GM20000 (cell line): ENCODE measurements at regions not wholly inside any gene's neighbourhood (a gene's known extent, or its start where the extent isn't known, plus 50 kb on each side); places are given as distances from the start of the nearest gene placed in this dataset.
A peak's percentile ranks its signal among the peaks of the same experiment; 100 is the strongest.

ENCODE experiments used
- DNase-seq: peaks from one replicate; pipeline ENCODE4 v3.0.0; 2012; ENCODE audit warnings: low spot score
- TF ChIP-seq, protein P1 (sequence below): IDR thresholded peaks from 2 replicates; pipeline ENCODE4 v1.5.1; 2012; ENCODE audit warnings: mild to moderate bottlenecking, control low read depth; ENCODE audit errors: extremely low read depth, missing control alignments

DNA sequence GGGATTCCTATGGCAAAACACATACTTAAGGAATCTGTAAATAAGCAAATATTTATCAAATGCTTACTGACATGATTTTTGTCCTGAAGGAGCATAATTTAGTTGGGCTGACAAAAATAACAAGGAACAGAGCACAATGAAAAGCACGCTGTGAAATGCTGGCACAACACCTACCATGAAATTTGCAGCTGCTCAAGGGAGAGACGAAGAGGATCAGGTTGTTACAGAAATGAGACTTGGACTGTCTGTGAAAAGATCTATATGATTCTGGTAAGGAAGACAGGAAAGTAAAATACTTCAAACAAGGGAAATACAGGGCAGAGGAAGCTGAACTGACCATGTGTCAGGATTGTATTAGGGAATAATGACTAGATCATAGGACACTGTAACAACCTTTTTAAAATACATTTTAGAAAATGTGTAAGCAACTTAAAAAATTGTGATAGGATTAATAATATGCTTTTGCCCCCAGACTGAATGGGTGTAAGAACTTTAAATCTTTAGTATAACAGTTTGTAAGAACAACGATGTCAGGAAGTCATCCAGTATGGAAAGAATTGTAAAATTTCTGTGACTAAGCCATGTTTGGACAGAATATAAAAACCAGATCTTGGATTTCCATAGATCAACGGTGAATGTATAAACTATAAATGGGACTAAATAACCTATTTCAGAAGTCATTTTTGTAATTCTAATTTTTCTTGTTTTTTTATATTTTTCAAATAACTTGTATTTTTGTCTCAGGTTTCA, 1556.0 kb downstream of the EFNB2 start:
- TF ChIP-seq, protein P1, sequence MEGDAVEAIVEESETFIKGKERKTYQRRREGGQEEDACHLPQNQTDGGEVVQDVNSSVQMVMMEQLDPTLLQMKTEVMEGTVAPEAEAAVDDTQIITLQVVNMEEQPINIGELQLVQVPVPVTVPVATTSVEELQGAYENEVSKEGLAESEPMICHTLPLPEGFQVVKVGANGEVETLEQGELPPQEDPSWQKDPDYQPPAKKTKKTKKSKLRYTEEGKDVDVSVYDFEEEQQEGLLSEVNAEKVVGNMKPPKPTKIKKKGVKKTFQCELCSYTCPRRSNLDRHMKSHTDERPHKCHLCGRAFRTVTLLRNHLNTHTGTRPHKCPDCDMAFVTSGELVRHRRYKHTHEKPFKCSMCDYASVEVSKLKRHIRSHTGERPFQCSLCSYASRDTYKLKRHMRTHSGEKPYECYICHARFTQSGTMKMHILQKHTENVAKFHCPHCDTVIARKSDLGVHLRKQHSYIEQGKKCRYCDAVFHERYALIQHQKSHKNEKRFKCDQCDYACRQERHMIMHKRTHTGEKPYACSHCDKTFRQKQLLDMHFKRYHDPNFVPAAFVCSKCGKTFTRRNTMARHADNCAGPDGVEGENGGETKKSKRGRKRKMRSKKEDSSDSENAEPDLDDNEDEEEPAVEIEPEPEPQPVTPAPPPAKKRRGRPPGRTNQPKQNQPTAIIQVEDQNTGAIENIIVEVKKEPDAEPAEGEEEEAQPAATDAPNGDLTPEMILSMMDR, result no peak
- DNase-seq, result no peak

DNA sequence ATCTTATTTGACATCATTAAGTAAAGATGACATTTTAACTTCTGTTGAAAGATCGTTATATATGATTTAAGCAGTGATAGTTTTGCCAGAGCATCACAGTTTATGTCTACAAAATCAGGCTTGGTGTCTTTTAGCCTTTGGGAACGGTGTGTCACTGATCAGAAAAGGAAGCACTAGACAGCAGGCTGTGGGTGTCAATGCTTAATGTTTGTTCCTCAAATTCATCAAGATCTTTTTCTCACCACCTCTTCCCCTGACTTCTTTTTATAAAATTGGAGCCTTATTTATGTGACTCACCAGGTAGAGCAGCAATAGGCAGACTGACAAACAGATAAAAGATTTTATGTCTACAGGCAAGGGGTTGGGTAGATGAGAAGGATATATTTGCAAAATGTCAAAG, 1558.5 kb downstream of the EFNB2 start:
- no peak for DNase-seq
- TF ChIP-seq, protein P1, result no peak

DNA sequence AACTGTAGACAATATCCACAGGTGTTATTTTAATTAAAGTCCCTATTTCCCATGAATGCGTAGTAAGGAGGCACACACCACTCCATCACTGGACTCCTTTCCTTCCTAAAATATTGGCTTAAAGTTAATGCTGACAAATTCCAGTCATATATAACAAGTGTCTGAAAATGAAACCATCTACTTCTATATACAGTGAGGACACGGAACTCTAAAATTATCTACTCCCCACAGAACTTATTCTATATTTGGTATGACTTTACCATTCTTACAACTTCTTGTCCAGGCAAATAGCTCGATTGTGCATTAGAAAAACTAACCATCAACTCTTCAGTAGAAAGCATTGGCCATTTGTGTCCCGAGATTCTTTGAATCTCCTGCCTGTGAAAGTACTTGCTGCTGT, 1560.2 kb downstream of the EFNB2 start:
- TF ChIP-seq, protein P1, result no peak
- peak; percentile 16 for DNase-seq

DNA sequence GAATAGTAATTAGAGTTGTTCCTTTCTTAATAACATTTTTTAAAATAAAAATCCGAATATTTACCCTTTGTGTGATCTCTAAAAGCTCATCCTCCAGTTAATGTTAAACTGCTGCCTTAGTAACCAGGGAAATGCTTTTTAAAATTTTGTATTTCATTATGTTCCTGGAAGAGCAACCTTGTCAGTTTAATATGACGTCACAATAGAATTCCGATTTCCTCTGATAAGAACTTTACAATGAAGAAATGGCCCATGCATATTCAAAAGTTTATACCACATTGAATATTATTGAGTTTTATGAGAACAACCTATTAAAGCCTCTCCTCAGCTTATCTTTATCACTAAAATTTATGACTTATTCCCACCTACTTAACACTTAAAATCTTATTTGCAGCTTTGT, 1566.6 kb downstream of the EFNB2 start:
- no peak for DNase-seq
- TF ChIP-seq, protein P1, result no peak

DNA sequence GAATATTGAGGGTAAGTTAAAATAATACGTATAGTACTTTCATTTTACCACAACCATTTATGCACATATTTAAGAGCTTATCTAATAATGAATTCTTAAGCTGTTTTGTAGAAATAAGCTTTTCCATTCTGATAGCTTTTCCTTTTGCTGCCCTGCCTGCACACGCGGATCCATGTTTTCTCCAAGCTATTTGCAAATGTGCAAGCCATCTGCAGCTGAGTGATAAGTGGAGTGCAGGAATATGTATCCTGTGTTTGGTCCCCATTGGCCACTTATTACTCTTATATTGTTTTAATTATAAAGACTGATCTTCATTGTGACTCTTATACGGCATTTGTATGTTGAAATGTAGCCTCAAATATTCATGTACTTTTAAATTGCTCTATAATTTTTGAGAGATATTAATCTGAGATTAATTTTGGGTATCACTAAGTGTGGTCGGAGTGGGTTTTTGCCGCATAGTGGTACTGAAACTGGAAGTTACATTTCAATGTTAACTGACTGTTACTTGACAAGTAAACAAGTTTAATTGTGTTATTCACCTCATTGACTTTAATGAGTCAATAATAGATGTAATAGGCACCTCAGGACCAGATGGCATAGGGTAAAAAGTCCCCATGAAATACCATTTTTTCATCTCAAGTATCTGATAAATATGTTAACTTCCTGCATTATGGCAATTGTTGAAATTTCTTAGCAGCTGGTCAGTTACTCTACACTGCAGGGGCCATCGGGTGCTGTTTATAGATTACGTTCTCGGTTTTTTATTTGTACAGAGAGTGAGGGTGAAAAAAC, 1567.4 kb downstream of the EFNB2 start:
- no peak for DNase-seq
- TF ChIP-seq, protein P1, result no peak

DNA sequence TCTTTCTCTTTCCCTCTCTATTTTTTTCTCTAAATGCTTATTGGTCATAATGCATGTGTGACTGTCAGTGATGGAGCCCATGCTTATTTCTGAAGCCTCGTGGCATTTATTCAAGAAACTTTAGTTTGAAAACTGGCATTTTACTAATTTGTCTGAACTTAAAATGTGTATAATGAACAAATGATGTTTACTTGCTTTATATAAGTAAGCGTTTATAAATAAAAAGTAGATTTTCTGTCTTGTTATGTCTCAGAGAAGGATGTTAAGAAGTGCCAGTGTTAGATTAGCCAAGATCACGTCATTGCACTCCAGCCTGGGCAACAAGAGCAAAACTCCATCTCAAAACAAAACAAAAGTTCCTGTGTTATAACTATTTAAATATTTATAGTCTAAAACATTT, 1568.1 kb downstream of the EFNB2 start:
- TF ChIP-seq, protein P1, result no peak
- DNase-seq, result no peak

DNA sequence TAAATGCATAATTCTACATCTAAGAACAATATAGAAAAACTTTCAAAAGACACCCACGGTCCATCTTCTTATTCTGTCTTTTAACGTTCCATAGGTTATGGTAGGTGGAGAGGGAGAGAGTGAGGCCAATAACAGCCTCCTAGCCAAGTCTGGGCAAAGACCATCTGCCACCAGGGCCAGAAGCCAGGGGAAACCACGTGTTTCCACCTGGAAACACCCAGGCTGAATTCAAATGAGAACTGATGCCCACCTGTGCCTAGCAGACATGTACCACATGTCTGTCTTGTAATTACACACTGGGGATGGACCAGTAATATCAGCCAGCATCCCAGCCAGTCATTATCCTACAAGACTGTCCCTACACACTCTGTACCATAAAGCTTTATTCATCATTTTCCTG, 1573.1 kb downstream of the EFNB2 start:
- no peak for DNase-seq
- TF ChIP-seq, protein P1, result no peak
